ENCODE measurements at regions not wholly inside any gene's neighbourhood (a gene's known extent, or its start where the extent isn't known, plus 50 kb on each side); places are given as distances from the start of the nearest gene placed in this dataset.

DNA sequence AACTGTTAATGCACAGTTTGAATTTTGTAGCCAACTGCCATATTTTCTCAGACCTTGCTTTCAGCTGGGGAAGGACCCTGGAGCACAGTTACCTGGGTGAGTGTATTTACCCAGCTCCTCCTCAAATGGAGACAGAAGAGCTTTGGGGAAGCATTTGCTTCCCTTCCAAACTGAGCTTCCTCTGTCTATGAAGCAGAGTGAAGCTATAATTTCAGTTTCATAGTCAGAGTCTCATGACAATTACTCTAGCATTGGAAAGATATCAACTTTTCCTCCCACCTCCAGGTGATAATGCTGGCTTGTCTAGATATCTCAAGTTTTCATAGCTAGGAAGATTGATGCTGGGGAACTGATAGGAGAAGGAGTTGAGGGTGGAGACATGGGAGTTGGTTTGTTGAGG is 406.4 kb upstream of the CLINT1 start:
- Histone ChIP-seq H3K4me2 (ENCODE audit: control insufficient read depth, insufficient read depth) (no peak overlapping the region), H4K20me1 (ENCODE audit: control insufficient read depth, insufficient read depth) (no peaks in the 10 kb centered on the region), H3K9ac (ENCODE audit: control insufficient read depth, insufficient read depth, low read length) (no peak overlapping the region), H3K27me3 (replicated peaks in 1 of 2; ENCODE audit: control insufficient read depth in 2 of 2, insufficient read depth in 2 of 2, low read length in 1 of 2) (no peaks in the 10 kb centered on the region; a peak in 1 of 4 replicates), H2AFZ (ENCODE audit: control insufficient read depth, low read depth, low read length) (no peak overlapping the region), H3K4me1 (ENCODE audit: control insufficient read depth, insufficient read depth, low read length) (no peaks in the 10 kb centered on the region), H3K79me2 (ENCODE audit: control insufficient read depth, insufficient read depth, low read length) (no peaks in the 10 kb centered on the region), H3K36me3 (ENCODE audit: control insufficient read depth in 2 of 2, insufficient read depth in 2 of 2, low read length in 1 of 2) (no peaks in the 10 kb centered on the region), H3K27ac (ENCODE audit: control insufficient read depth, insufficient read depth) (no peak overlapping the region), H3K9me3 (replicated peaks; ENCODE audit: control insufficient read depth, insufficient read depth, low read length) (no peaks in the 10 kb centered on the region; the same call in 2 of the 3 replicates), H3K4me3 (no peak overlapping the region)
- in situ Hi-C loops (cut with MboI) = no loop called here
- no peak for DNase-seq (ENCODE audit: low read depth, low spot score)
- no peak for FAIRE-seq
- intact Hi-C loops (cut with micrococcal nuclease; ENCODE audit: unreplicated experiment) = no loop called here
- CTCF ChIA-PET = interaction anchor here (1.4 kb wide), 1 partner anchor 9 kb away, joined by 5 read pairs; no protein-coding TSS in a partner anchor
- POLR2A ChIA-PET = interaction anchor here (1.2 kb wide), 1 partner anchor 11 kb away, joined by 3 read pairs; no protein-coding TSS in a partner anchor
- ATAC-seq = no peak
- RAD21 ChIA-PET (ENCODE audit: unreplicated experiment) = no interaction called here
- no TSS peak for BruUV-seq (replicated peaks)
- SMC1A ChIA-PET (ENCODE audit: uncharacterized antibody, unreplicated experiment) = interaction anchor here (1.1 to 1.2 kb wide), 3 partner anchors 9 to 53 kb away, joined by 3 to 4 read pairs (median 4); no protein-coding TSS in a partner anchor
- TF ChIP-seq BRCA1 (IDR thresholded peaks at IDR 0.05; ENCODE audit: low read depth, low read length) (no peak), YY1 (IDR thresholded peaks at IDR 0.05; ENCODE audit: low read depth, low read length) (no peak), SPI1 (IDR thresholded peaks at IDR 0.05; ENCODE audit: borderline replicate concordance, insufficient read depth, low read depth, low read length) (no peak), STAT3 (IDR thresholded peaks at IDR 0.05; ENCODE audit: low read depth, low read length) (no peak), DPF2 (IDR thresholded peaks at IDR 0.05) (no peak), GABPA (IDR thresholded peaks at IDR 0.05; ENCODE audit: low read depth) (no peak), EED (IDR thresholded peaks at IDR 0.05; ENCODE audit: low read depth) (no peak), KLF5 (IDR thresholded peaks at IDR 0.05; ENCODE audit: partially characterized antibody) (no peak)
- TF ChIP-seq, protein P1, sequence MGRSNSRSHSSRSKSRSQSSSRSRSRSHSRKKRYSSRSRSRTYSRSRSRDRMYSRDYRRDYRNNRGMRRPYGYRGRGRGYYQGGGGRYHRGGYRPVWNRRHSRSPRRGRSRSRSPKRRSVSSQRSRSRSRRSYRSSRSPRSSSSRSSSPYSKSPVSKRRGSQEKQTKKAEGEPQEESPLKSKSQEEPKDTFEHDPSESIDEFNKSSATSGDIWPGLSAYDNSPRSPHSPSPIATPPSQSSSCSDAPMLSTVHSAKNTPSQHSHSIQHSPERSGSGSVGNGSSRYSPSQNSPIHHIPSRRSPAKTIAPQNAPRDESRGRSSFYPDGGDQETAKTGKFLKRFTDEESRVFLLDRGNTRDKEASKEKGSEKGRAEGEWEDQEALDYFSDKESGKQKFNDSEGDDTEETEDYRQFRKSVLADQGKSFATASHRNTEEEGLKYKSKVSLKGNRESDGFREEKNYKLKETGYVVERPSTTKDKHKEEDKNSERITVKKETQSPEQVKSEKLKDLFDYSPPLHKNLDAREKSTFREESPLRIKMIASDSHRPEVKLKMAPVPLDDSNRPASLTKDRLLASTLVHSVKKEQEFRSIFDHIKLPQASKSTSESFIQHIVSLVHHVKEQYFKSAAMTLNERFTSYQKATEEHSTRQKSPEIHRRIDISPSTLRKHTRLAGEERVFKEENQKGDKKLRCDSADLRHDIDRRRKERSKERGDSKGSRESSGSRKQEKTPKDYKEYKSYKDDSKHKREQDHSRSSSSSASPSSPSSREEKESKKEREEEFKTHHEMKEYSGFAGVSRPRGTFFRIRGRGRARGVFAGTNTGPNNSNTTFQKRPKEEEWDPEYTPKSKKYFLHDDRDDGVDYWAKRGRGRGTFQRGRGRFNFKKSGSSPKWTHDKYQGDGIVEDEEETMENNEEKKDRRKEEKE (IDR thresholded peaks at IDR 0.05) = no peak
- TF ChIP-seq, protein P2, sequence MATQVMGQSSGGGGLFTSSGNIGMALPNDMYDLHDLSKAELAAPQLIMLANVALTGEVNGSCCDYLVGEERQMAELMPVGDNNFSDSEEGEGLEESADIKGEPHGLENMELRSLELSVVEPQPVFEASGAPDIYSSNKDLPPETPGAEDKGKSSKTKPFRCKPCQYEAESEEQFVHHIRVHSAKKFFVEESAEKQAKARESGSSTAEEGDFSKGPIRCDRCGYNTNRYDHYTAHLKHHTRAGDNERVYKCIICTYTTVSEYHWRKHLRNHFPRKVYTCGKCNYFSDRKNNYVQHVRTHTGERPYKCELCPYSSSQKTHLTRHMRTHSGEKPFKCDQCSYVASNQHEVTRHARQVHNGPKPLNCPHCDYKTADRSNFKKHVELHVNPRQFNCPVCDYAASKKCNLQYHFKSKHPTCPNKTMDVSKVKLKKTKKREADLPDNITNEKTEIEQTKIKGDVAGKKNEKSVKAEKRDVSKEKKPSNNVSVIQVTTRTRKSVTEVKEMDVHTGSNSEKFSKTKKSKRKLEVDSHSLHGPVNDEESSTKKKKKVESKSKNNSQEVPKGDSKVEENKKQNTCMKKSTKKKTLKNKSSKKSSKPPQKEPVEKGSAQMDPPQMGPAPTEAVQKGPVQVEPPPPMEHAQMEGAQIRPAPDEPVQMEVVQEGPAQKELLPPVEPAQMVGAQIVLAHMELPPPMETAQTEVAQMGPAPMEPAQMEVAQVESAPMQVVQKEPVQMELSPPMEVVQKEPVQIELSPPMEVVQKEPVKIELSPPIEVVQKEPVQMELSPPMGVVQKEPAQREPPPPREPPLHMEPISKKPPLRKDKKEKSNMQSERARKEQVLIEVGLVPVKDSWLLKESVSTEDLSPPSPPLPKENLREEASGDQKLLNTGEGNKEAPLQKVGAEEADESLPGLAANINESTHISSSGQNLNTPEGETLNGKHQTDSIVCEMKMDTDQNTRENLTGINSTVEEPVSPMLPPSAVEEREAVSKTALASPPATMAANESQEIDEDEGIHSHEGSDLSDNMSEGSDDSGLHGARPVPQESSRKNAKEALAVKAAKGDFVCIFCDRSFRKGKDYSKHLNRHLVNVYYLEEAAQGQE (IDR thresholded peaks at IDR 0.05; ENCODE audit: low read depth, low read length) = no peak
